Panc1 (cell line): ENCODE measurements at regions not wholly inside any gene's neighbourhood (a gene's known extent, or its start where the extent isn't known, plus 50 kb on each side); places are given as distances from the start of the nearest gene placed in this dataset.

Experiments
- POLR2AphosphoS5 ChIP-seq: IDR thresholded peaks from 2 replicates; pipeline ENCODE4 v1.6.1; 2012; ENCODE audit warnings: mild to moderate bottlenecking, low read depth, low read length, moderate library complexity
- SIN3A ChIP-seq: IDR thresholded peaks from 2 replicates; pipeline ENCODE4 v1.6.1; 2012; ENCODE audit warnings: low read depth, mild to moderate bottlenecking, low read length, moderate library complexity, borderline replicate concordance; ENCODE audit not compliant: insufficient read depth
- TF ChIP-seq, protein P1 (sequence below): fragments of 450-650 bp; IDR thresholded peaks from 2 replicates; pipeline ENCODE4 v1.5.1; 2017; ENCODE audit warnings: mild to moderate bottlenecking
- TF ChIP-seq, protein P2 (sequence below), 2 experiments: IDR thresholded peaks; 2 replicates each; pipeline ENCODE4 v1.6.1; 2011 to 2012; ENCODE audit warnings: low read depth in 2 of 2, control low read depth in 1 of 2, low read length in 1 of 2, mild to moderate bottlenecking in 1 of 2, moderate library complexity in 1 of 2; ENCODE audit not compliant: insufficient read depth in 1 of 2

DNA sequence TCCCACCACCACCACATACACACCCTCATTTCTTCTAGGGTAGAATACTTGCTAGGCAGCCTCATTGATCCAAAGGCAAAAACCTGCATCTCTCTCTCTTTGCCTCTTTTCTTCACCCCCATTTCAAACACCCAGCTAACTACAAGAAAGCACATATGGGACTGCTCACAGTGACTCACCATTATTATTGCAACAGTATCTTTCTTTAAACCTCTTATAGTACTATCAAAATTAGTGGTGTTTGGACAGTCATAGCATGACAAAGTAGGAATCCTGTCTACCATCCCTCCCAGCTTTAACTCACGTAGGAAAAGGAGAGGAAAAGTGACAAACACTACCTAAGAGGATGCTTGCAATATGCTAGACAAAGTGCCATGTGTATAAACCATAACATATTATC, 422.5 kb upstream of the CRIM1 start:
- TF ChIP-seq, protein P1, sequence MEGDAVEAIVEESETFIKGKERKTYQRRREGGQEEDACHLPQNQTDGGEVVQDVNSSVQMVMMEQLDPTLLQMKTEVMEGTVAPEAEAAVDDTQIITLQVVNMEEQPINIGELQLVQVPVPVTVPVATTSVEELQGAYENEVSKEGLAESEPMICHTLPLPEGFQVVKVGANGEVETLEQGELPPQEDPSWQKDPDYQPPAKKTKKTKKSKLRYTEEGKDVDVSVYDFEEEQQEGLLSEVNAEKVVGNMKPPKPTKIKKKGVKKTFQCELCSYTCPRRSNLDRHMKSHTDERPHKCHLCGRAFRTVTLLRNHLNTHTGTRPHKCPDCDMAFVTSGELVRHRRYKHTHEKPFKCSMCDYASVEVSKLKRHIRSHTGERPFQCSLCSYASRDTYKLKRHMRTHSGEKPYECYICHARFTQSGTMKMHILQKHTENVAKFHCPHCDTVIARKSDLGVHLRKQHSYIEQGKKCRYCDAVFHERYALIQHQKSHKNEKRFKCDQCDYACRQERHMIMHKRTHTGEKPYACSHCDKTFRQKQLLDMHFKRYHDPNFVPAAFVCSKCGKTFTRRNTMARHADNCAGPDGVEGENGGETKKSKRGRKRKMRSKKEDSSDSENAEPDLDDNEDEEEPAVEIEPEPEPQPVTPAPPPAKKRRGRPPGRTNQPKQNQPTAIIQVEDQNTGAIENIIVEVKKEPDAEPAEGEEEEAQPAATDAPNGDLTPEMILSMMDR = no peak
- TF ChIP-seq, protein P2, sequence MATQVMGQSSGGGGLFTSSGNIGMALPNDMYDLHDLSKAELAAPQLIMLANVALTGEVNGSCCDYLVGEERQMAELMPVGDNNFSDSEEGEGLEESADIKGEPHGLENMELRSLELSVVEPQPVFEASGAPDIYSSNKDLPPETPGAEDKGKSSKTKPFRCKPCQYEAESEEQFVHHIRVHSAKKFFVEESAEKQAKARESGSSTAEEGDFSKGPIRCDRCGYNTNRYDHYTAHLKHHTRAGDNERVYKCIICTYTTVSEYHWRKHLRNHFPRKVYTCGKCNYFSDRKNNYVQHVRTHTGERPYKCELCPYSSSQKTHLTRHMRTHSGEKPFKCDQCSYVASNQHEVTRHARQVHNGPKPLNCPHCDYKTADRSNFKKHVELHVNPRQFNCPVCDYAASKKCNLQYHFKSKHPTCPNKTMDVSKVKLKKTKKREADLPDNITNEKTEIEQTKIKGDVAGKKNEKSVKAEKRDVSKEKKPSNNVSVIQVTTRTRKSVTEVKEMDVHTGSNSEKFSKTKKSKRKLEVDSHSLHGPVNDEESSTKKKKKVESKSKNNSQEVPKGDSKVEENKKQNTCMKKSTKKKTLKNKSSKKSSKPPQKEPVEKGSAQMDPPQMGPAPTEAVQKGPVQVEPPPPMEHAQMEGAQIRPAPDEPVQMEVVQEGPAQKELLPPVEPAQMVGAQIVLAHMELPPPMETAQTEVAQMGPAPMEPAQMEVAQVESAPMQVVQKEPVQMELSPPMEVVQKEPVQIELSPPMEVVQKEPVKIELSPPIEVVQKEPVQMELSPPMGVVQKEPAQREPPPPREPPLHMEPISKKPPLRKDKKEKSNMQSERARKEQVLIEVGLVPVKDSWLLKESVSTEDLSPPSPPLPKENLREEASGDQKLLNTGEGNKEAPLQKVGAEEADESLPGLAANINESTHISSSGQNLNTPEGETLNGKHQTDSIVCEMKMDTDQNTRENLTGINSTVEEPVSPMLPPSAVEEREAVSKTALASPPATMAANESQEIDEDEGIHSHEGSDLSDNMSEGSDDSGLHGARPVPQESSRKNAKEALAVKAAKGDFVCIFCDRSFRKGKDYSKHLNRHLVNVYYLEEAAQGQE (IDR thresholded peaks at IDR 0.05; ENCODE audit: insufficient read depth in 1 of 2, low read depth in 2 of 2, low read length in 1 of 2) = no peak
- no peak for TF ChIP-seq POLR2AphosphoS5
- TF ChIP-seq SIN3A = no peak
